Motor neuron (in vitro differentiated cells): ENCODE measurements at regions not wholly inside any gene's neighbourhood (a gene's known extent, or its start where the extent isn't known, plus 50 kb on each side); places are given as distances from the start of the nearest gene placed in this dataset.

Experiments
- ATAC-seq, 8 experiments: fragments of 200-7000 bp; cut with Tn5 transposase; replicated peaks in 6 of 8; 2 replicates each; pipeline ENCODE4 v1.8.0; 2021; ENCODE audit warnings: mild to moderate bottlenecking in 8 of 8, moderate library complexity in 8 of 8
- H3K27ac ChIP-seq, 2 donors: fragments of 250-450 bp; sonication (Bioruptor Pico); 2 replicates each; pipeline ENCODE4 v1.9.0; 2021; ENCODE audit warnings: antibody characterized with exemption in 2 of 2, mild to moderate bottlenecking in 2 of 2, moderate library complexity in 1 of 2
- H3K4me1 ChIP-seq, 2 donors: fragments of 250-450 bp; sonication (Bioruptor Pico); replicated peaks in 1 of 2; 2 replicates each; pipeline ENCODE4 v1.6.1; 2021; ENCODE audit warnings: antibody characterized with exemption in 2 of 2, mild to moderate bottlenecking in 2 of 2, moderate library complexity in 1 of 2
- H3K4me3 ChIP-seq, 5 donors: fragments of 250-450 bp; sonication (Bioruptor Pico); 2 replicates each; pipeline ENCODE4 v1.9.0; 2021; ENCODE audit warnings: antibody characterized with exemption in 5 of 5, mild to moderate bottlenecking in 5 of 5, moderate library complexity in 4 of 5
- WGBS, 10 experiments: fragments of 450-650 bp; shearing (Covaris generic); methylation state at CpG; one replicate each; pipeline ENCODE4 v1.0.0; 2022; 5-methylcytosine and 5-hydroxymethylcytosine counted together
- in situ Hi-C, 9 experiments: fragments of 400-800 bp; cut with MboI; loops; one replicate each; pipeline ENCODE4 v1.15.0; 2021; ENCODE audit warnings: low sequenced_read_pairs in 9 of 9, low pct_unique_long_range_greater_than_20kb in 2 of 9; ENCODE audit not compliant: unreplicated experiment in 9 of 9

DNA sequence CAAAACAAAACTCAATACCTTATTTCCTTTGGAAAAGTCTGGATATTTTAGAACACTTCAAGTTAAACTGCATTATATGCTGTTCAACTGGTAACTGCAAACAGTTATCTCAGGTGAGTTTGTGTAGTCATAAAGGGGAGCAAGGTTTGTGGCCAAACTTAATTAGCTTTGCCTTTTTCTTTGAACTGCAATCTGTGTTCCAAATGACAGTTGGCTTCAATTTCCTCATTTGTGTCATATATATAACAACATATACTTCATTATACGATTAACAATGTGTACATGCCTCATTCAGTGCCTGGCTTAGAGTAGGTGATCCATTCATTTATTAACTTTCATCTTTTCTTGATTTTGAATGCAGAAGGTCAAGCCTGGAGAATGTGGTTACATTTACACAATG, 55.8 kb downstream of the KCNE4 start:
- Histone ChIP-seq H3K4me1 (no peaks in the 10 kb centered on the region), H3K27ac (no peak overlapping the region), H3K4me3 (no peak overlapping the region)
- in situ Hi-C loops, result no loop called here
- WGBS, 10 experiments, result 29 to 100% (median 88%) methylated on average over 1 of the region's 1 CpG
- ATAC-seq, result no peak

DNA sequence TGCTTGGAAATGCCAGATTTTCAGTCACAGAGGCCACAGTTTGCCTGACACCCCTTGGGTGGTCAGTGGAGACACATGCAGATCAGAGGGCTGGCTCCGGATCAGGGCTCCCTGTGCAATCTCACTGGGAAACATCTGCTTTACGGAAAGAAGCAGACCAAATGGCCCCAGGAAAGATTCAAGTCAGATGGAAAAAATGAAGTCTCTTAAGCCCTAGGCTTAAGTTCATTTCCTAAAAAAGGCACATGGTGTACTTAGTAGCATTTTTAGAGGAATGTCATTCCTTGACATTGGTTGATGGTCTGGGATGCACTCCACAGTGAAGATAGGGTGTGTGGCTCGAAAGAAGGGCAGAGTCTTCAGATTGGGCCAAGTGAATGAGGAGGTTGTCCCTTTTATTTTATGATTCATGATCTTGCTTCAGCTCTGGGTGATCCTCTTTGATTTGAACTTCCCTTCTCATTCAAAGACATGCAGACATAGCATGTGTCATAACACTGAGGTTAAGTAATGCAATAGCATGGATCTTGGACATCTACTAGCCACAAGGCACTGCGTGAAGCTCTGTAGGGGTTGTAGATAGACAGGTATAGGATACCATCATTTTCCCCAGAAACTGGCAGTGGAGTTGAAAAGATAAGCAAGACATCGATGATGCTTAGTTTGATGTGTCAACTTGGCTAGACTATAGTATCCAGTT, 56.5 kb downstream of the KCNE4 start:
- in situ Hi-C loops, result no loop called here
- peak in 3 of 8 experiments; percentile 79 to 82 (median 79) for ATAC-seq
- Histone ChIP-seq H3K4me3 (no peak overlapping the region), H3K4me1 (no peaks in the 10 kb centered on the region), H3K27ac (no peak overlapping the region)
- WGBS, 10 experiments, result 0 to 100% (median 54%) methylated on average over 1 to 5 of the region's 5 CpGs; no CpG with 5 or more reads in 3 of the 10 experiments

DNA sequence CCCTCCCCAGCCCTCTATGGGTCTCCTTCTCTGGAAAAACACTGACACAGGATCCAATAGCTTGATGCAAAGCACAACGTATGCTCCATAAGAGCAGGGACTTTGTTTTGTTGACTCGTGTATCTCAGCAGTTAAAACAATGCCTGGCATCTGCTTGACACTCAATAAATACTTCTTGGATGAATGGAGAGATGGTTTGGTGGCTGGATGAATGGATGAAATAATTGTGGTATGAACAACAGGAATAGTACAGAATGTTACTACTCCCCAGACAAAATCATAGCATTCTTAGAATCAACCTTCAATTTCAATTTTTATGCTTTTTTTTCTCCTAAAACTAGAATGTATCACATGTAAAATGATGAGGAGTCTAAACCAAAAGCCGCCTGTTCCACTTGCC, 57.4 kb downstream of the KCNE4 start:
- ATAC-seq, result no peak
- Histone ChIP-seq H3K4me3 (no peak overlapping the region), H3K4me1 (no peaks in the 10 kb centered on the region), H3K27ac (no peak overlapping the region)
- in situ Hi-C loops, result no loop called here
- 0 to 80% (median 56%) methylated on average over 1 to 3 of the region's 3 CpGs for WGBS, 10 experiments

DNA sequence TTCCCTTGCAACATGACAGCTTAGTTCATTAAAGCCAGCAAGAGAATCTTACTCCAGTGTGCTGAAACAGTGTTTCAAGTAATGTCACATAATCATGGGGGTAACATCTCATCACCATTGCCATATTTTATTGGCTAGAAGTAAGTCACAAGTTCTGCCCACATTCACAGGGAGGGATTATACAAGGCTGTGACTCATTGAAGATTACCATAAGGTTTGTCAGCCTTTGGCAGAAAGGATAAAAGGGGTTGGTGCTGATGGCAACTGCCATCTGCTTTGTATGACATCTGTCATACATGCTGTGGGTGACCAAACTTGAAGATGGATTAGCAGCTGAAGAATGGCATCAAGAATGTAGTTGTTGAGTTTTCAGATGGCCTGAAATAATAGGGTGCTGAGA, 61.2 kb downstream of the KCNE4 start:
- no peak overlapping the region for H3K4me3 ChIP-seq
- H3K4me1 ChIP-seq, result no peaks in the 10 kb centered on the region
- H3K27ac ChIP-seq, result no peak overlapping the region
- ATAC-seq, result peak in 4 of 8 experiments; percentile 40 to 56 (median 44)
- in situ Hi-C loops, result no loop called here

DNA sequence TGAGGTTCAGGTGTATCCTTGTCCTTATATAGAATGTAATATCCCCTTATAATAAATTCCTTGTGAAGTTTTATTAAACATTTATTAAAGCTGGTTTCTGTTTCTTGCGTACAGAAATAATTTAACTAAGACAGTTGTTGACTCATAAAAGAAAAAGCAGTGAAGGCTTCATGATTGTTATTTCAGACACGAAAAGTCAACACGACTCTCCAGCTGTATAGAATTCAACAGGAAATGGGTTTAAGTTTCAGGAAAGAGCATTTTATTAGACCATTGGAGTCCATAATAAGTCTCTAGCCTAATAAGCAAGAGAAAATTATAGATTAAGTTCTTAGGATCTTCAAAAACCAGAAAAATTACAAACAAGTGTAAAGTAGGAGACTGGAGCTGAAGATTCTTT, 62.2 kb downstream of the KCNE4 start:
- no peak for ATAC-seq
- H3K4me3 ChIP-seq, result no peak overlapping the region
- in situ Hi-C loops, result no loop called here
- WGBS, 10 experiments, result 80 to 100% (median 93%) methylated on average over 1 to 3 of the region's 3 CpGs; no CpG with 5 or more reads in 1 of the 10 experiments
- no peak overlapping the region for H3K27ac ChIP-seq
- H3K4me1 ChIP-seq, result no peaks in the 10 kb centered on the region

DNA sequence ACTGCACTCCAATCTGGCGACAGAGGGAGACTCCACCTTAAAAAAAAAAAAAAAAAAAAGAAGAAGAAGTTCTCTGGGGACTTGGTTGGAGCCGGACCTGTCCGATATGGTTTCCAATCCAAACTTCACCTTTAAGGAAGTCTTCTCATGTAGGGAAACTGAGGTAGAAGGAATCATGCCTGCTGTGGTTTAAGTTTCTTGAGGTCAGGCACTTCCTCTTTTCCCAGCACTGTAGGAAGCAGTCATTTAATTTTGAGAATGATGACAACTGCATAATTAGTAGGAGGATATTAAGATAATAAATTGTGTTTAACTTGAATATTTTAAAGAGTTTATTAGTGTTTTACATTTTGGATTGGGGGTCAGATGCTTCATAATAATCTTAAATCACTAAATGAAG, 62.9 kb downstream of the KCNE4 start:
- in situ Hi-C loops, result no loop called here

DNA sequence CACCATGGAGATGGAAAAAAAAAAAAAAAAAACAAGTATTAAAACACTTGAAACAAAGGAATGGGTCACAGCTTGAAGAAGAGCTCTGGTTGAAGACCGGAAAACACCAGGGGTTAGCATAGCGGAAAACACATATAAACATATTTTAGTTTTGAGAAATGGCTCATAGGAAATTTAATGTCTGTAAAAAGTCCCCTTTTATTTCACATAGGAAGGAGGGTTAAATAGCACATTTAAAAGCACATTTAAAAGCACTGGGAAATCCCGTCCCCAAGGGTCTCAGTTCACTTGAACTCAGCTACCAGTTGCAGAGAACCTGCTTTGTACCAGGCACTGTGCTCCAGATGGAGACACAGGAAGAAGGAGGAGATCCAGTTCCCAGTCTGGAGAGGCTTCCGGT, 65.5 kb downstream of the KCNE4 start:
- 49 to 96% (median 88%) methylated on average over 1 to 4 of the region's 4 CpGs; no CpG with 5 or more reads in 2 of the 10 experiments for WGBS, 10 experiments
- in situ Hi-C loops, result no loop called here
- H3K4me3 ChIP-seq, result no peak overlapping the region

More for the DNA sequence above, 62.9 kb downstream of the KCNE4 start:
- ATAC-seq, result no peak
- H3K4me1 ChIP-seq, result no peaks in the 10 kb centered on the region
- H3K27ac ChIP-seq, result no peak overlapping the region
- H3K4me3 ChIP-seq, result no peak overlapping the region
- 92 to 100% (median 94%) methylated on average over 1 to 3 of the region's 3 CpGs; no CpG with 5 or more reads in 5 of the 10 experiments for WGBS, 10 experiments

DNA sequence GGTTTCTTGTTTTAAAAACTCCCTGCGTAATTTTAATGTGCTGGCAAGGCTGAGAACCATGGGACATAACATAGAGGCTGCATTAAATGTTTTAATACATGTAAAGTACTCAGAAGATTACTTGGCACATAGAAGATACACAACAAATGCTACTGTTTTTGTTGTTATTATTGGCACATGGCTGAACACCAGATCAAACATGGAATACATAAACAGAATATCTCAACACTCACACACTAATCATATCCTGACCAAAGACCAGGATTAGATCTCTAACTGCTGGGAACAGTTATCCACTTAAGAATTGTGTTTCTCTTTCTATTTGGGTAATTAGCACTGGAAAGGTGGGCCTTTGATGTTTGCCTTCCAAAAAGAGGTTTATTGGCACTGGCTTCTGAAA, 69.3 kb downstream of the KCNE4 start:
- in situ Hi-C loops, result no loop called here
- no peaks in the 10 kb centered on the region for H3K4me1 ChIP-seq
- H3K27ac ChIP-seq, result no peak overlapping the region
- WGBS, 10 experiments, result 80 to 100% (median 88%) methylated on average over 1 of the region's 1 CpG; no CpG with 5 or more reads in 4 of the 10 experiments
- no peak for ATAC-seq
- H3K4me3 ChIP-seq, result no peak overlapping the region

More for the DNA sequence above, 65.5 kb downstream of the KCNE4 start:
- H3K27ac ChIP-seq, result no peak overlapping the region
- H3K4me1 ChIP-seq, result no peaks in the 10 kb centered on the region
- ATAC-seq, result no peak

DNA sequence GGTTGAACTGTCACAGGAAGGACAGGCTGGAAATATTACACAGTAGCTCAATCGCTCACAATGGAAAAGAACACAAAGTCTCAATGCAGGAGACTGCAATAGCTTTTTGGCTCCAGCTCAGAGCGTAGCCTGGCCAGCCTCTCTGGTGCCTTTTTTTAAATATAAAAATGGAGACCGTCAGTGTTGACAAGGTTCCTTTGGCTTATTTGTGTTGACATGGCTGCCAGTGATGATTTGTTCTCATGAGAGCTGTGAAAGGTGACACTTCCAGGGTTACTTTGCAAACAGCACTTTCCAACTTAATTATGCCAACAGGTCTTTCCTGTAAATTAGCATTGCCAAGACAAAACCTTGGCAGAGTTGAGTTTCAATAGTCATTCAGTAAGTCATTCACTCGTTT, 70.8 kb downstream of the KCNE4 start:
- ATAC-seq, result peak in 3 of 8 experiments; percentile 57 to 73 (median 67)

DNA sequence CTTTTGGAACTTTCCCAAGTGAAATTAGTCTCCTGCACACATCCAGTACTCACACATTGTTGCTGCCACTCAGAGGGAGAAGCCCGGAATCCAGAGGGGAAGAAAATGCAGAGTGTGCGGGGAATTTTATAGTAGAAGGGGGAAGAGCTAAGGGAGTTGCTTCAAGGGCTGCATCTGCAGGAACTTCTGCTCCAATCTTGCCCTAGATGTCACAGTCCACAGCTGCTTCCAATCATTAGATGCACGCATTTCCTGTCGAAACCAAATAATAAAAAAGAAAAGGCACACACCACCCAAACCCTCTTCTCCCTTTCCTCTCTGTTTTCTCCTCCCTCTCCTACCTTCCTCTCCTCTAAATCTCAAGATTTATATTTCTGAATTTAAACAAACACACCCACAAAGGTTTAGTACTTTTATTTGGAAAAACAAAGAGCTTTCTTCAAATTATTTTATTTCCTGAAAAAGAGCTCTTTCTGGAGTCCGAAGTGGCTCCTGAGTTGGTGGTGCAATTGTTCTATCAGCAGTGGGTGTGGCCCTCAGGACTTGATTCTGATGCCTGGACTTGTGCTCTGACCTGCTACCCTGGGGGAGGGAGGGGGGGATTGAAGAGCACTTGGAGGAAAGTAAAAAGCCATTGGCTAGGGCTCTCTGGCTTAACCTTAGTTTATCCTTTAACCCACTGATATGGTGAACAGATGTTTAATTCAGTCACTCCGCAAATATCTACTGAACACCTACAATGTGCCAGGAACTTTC, 72.0 kb downstream of the KCNE4 start:
- in situ Hi-C loops, result no loop called here
- no peak overlapping the region for H3K27ac ChIP-seq
- ATAC-seq, result peak in 3 of 8 experiments; percentile 69 to 92 (median 79)

More for the DNA sequence above, 70.8 kb downstream of the KCNE4 start:
- Histone ChIP-seq H3K4me1 (no peaks in the 10 kb centered on the region), H3K4me3 (no peak overlapping the region), H3K27ac (no peak overlapping the region)
- in situ Hi-C loops, result no loop called here
- 0 to 100% (median 39%) methylated on average over 1 to 4 of the region's 4 CpGs for WGBS, 10 experiments

DNA sequence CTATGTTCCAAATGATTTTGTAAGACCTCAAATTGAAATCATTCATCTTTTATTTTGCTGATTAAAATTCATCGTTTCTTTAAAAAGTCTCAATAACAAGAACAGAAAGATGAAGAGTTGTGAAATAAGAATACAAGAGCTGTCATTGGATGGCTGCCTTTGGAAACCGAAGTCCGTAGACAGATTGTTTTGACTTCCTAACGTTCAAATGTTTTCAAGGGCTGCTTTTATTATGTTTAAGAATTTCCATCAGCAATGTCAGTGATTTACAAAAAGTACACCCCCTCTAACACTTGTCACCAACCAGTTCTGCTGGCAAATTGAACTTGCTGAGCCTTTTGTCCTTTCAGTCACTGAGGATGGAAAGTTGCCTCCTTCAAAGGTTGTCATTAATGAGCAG, 89.6 kb downstream of the KCNE4 start:
- Histone ChIP-seq H3K4me3 (no peak overlapping the region), H3K27ac (no peak overlapping the region), H3K4me1 (peaks cover 12 to 16% of the 10 kb centered on the region in 2 donors)
- 7 to 96% (median 50%) methylated on average over 2 to 4 of the region's 4 CpGs for WGBS, 10 experiments
- in situ Hi-C loops, result no loop called here
- no peak for ATAC-seq

More for the DNA sequence above, 72.0 kb downstream of the KCNE4 start:
- Histone ChIP-seq H3K4me3 (no peak overlapping the region), H3K4me1 (no peaks in the 10 kb centered on the region)
- WGBS, 10 experiments, result 0 to 100% (median 47%) methylated on average over 1 to 5 of the region's 6 CpGs; no CpG with 5 or more reads in 2 of the 10 experiments

DNA sequence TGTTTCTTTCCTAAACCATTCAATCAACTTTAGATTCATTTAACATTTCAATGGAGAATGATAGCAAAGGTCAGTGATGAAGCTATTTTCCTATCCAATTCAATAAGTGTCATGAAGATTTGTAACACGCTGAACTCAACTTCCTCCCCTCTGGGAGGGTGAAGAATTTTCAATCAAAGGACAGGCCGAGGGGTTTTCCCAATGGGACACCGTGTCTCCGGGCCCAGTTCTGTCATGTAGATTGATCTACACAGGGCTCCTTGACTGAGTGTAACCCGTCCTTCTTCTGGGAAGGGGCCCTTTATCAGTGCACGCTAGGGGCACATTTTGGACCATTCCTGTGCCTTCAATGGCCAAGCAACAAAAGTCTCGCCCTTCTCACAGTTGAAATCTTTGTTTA, 90.1 kb downstream of the KCNE4 start:
- WGBS, 10 experiments, result 17 to 81% (median 49%) methylated on average over 2 to 7 of the region's 7 CpGs; no CpG with 5 or more reads in 2 of the 10 experiments
- Histone ChIP-seq H3K27ac (no peak overlapping the region), H3K4me1 (peaks cover 12 to 19% of the 10 kb centered on the region in 2 donors), H3K4me3 (no peak overlapping the region)
- in situ Hi-C loops, result no loop called here
- ATAC-seq, result peak in 3 of 8 experiments; percentile 64 to 90 (median 87)

DNA sequence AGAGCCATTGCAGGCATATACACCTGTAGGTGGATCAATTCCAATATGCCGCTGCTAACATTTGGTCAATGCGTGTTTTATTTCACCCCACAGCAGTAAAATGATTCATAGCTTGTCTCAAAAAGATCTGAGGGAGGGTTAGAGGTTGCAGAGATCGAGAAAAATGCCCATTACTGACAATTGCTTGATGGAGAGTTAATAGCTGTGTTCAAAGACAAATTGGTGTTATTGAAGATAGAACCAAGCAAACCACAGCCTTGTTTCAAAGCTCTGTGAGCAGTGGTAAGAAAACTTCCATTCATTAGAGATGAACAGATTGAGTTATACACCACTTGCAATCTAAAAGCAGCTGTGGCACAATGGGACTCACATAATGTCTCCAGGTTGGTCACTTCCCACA, 95.4 kb downstream of the KCNE4 start:
- Histone ChIP-seq H3K4me3 (no peak overlapping the region), H3K4me1 (peaks cover 6 to 18% of the 10 kb centered on the region in 2 donors), H3K27ac (no peak overlapping the region)
- in situ Hi-C loops, result no loop called here
- WGBS, 10 experiments, result 33 to 70% (median 46%) methylated on average over 1 to 3 of the region's 3 CpGs; no CpG with 5 or more reads in 2 of the 10 experiments
- ATAC-seq, result peak in 3 of 8 experiments; percentile 31 to 67 (median 55)
